SKM-1 (cell line): ENCODE measurements at regions not wholly inside any gene's neighbourhood (a gene's known extent, or its start where the extent isn't known, plus 50 kb on each side); places are given as distances from the start of the nearest gene placed in this dataset.

Source experiments
- DNase-seq: peaks from one replicate; lab custom pipeline; 2025; ENCODE audit not compliant: unreplicated experiment; lab: John Stamatoyannopoulos, UW

DNA sequence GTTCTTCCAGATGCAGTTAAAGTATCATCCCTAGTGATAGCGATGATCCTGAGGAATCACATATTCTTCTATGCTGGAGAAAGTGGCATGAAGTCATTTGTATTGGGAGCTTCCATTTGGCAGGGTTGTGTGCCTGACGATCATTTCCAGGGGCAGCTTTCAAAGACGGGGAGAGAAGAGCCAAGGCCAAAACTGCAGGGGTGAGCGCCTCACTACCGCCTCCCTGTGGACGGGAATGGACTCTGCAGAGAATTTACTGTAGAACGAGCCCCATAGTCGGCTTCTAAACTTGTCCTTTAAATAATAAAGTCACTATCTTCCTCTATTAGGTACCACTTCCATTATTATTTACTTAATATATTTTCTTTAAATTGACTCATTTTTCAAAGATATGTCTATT lies 555.9 kb upstream of the TMEM132C start:
- DNase-seq = no peak

DNA sequence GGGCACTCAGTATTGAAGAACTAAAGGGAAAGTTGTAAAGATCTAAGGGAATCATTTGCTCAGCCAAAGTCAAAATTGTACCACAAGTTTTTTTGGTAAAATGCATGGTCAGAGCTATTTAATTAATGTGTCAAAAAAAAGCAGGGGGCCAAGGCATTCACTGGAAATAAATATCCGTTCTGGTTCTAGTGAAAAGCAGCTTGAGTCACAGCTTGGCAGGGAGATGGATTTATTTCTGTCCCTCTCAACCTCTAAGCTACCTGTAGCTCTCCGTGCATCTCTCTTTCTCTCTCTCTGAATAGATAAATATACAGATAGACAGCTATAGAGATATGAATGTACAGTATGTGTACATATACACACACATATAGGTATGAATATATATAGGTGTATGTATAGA lies 554.4 kb upstream of the TMEM132C start:
- no peak for DNase-seq

DNA sequence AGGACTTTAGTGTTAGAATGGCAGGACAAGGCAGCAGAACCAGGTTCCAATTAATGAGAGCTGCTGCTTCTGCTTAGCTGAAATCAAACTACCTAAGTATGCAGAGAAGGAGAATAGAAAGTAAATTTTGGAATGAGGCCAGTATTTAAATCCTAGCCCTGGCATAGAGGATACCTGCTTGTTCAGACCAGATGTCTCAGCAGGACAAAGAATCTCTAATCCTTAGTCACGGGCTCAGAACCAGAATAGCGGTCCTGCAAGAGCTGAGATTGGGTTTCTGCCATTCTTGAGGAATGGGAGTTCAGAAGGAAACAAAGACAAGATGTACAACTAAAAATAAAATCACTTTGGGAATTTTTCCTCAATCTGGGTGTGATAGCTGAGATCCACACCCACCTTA lies 550.8 kb upstream of the TMEM132C start:
- DNase-seq = no peak

DNA sequence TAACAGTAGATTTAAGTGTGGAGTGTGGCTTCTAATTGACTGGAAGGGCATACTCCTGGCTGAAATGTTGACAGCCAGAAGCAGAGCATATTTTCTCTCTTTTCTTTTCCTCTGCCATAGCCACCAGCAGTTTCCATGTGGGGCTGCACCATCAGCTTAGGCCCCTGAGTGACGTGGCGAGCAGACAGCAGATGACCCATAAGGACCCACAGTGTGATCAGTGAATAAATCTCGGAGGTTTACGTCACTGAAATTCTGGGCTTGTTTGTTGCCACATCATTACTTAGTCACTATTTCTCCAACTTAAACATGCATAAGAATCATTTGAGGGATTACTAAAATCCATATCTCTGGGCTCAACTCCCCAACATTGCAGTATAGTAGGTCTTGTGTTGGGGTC lies 549.7 kb upstream of the TMEM132C start:
- DNase-seq = no peak

DNA sequence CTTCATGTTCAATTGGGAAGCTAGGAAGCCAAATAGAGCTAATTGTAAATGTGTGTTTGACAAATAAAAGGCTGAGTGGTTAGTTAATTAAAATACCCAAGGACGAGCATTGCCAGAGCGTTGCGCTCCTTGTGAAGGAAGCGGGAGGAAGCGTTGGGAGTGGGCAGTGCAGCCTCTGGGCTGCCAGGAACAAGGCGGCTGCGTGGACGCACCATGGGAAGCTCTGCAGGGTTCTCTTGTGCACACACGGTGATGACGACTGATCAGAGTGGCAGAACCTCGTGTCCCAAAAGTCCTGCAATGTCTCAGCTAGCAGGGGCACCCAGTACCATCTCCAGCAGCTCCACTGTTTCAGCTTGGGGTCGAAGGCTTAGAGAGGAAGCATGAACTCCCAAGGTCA lies 546.6 kb upstream of the TMEM132C start:
- no peak for DNase-seq

DNA sequence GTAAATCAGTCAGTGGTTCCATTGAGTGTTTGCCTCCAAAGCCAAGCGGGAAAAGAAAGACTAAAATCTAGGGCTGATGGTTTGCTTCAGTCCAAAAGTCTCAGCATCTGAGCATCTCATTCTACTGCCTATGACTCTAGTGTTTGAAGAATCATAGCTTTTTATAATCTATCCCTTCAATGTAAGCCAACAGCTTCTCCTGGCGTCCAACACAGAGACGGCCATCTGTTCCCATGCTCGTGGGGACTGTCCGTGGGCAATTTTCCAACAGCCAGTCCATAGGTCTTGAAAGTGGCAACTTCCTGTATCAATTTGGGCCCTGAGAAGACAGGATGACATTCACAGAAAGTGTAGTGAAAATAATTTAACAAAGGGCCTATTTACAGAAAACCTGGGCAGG lies 544.4 kb upstream of the TMEM132C start:
- DNase-seq = no peak

DNA sequence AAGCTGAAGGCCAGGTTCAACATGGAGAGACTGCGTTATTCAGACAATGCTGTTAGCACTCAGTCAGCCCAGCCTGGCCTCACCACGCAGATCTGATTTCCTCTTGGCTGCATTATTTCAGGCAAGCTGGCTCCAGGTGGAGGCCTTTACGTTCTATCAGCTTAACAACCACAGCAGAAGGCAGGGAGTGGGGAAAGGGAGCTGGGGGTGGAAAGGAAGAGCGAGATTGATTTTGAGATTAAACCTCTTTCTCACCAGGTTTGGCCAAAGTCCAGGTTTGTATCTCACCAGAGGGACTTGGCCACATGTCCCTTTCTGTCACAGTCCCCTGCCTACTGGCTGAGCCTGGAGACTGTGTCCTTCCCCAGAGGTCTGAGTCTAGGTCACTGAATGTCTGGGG lies 543.7 kb upstream of the TMEM132C start:
- no peak for DNase-seq

DNA sequence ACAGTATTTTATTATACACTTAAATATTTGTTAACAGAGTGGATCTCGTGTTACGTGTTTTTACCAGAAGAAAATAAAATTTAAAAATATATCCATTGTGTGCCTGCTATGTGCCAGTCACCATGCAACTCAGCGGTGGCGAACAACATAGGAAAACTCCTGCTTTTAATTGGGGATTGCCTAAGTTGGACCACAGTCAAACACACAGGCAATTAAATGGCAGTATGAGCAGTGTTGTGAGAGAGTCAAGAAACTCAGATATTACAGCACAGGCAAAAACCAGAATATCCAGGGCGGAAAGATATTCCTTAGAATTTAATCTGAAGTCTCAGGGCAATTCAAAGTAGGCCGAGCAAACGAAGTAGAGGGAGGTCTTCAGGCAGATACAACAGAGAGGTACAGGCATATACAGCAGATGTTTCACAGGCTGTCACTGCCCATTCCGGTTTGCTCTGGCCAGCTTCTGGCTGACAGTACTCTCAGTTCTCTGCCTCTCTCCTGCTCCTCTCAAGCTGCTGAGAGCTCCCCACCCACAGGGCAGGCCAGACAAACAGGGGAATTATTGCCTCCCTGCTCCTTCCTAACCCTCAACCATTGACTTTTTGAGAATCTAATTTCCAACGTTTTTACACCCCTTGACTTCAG lies 540.2 kb upstream of the TMEM132C start:
- DNase-seq = no peak

DNA sequence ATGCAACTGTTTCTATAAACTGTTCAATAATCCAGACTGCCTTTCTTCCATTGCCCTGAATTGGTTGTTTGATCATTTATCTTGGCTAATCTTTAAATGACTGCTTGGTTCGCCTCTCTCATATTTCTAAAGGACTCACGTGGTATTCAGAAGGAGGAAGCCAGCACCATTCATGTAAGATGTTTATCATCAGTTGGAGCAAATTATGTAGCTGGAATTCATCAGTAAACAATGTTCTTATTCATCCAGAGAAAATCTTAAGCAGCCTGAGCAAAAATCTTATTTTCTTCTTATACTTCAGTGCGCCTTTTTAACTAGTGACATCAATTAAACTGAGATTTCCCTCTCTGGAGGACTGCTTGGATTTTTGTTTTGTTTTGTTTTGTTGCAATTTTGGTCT lies 538.7 kb upstream of the TMEM132C start:
- no peak for DNase-seq

DNA sequence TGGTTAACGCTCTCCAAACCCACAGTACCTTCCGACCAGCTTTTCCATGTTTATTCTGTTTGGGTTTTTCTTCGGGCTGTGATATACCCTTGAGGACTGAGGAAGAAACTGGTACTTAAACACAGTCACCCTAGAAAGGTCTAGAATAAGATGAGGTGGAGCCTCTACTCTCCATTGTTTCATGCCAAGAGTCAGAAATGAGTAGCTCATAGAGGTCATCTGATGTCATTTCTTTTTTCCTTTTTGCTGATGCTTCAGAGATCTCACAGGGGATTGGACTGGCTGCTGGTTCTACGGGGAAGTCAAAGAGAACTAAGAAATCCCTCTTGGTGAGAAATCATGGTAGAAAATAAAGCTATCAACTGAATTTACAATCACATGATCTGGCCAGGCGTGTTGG lies 538.2 kb upstream of the TMEM132C start:
- no peak for DNase-seq

DNA sequence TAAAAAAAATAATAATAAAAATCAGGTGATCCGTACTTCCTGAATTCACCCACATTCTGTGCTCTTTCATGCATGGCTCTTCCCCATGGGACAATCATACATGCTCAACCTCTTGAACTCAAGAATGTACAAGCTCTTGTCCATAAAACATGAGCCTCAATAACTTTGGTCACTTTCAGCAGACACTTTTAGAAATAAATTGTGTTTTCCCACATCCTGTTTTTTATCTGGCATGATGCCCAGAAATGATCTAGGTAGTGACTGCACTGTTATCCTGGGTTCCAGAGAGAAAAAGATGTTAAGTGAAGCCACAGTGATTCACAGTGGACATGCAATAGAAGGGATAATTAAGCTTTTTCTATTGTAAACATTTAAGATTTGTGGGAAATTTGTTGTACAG lies 537.6 kb upstream of the TMEM132C start:
- DNase-seq = no peak

DNA sequence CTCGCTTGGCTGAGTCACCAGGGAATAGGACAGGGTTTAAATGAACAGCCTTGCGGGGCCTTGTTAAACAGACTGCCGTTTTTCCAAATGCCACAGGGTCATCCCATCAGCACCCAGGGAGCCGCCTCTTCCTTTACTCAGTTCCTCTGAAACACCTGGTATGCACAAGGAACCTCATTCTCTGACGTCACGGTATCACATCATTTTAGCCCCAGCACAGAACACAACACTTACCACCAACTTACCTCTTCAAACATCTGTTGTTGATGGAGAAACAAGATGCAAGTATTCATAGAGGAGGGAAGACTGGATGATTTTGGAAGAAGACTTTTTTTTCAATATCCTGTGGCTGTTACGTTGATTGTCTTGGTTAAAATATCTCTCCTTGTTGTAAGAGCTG lies 535.3 kb upstream of the TMEM132C start:
- DNase-seq = no peak

DNA sequence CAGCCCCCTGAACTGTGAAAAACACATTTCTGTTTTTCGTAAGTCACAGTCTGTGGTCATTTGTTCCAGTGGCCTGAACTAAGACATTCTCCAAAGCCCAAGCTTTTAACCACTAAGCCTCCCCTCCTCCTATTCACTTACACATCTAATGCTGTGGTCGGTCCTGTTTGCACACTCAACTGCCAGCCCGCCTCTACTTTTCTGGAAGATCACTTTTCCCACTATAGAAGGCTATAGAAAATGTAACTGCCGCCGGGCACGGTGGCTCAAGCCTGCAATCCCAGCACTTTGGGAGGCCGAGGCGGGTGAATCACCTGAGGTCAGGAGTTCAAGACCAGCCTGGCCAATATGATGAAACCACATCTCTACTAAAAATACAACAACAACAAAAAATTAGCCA lies 524.7 kb upstream of the TMEM132C start:
- DNase-seq = no peak

DNA sequence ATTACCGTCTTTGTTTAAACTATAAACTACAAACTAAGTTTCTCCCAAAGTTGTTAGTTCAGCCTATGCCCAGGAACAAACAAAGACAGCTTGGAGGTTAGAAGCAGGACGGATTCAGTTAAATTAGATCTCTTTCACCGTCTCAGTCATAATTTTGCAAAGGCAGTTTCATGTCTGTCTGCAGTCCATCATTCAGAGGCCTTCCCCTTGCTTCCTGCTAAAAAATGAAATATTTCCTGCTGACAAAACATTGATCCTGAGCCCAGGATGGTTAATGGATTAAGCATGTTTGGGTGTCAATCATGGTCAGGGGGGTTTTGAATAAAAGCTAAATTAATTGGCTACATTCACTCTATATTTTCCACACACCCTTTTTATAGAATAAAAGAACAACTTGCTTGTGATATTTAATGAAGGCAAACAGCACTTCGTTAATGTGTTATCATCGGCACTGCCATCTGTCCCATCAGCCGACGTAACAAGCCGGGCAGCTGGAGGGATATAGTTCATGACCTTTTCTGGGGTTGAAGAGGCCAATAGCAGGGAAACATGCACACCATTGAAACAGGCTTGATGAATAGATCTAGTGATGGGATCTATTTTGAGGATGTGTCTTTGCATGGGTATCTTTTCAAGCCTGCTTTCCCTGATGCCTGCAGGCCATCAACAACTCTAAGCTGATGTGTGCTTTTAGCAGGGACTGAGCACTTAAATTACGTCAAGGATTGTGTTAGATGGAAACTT lies 521.3 kb upstream of the TMEM132C start:
- no peak for DNase-seq

DNA sequence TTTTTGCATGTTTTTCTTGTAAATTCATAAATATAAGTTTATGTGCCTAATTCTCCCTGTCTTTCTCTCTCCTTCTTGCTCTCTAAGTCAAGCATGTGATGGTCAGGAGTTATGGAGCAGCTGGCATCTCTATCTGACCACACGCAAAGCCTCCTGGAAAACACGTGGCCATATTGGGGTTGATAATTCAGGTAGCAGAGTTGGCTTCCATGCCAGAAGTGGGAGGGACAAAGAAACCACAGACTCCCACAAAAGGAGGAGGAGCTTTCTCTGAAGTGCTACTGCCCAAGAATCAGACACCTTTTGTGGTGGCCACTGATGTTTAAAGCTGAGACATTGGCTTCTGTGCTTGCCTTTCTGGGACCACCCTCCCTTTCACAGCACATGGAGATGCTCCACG lies 517.6 kb upstream of the TMEM132C start:
- no peak for DNase-seq

DNA sequence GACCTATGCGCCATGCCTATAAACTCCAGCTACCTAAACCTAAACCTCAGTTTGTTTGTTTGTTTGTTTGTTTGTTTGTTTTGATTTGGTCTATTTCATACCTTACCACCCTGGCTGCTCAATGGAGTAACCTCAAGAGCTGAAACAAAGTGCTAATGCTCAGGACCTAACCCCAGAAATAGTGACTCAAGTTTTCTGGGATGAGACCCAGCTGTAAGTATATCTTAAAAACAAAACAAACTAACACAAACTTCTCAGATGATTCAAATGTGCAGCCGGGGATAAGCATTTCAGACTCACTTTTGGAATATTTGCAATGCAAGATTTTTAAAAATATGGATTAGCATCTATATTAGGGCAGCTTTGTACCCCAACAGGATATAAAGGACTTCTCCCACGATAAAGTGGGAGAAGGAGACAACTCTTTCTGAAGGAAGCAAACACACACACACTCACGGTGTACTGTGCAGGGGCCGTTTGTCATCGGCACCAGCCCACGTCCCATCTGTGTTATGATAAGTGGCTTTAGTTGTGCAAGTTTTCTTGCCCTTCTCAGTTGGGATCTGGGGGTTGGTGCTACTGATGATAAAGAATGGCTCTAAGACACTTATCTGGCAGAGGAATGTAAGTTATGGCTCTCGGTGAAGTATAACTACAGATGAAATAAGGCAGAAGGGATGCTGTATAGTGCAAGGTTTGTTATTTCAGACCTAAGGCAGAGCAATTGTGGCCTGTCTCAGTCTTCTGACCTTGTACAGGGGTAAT lies 516.7 kb upstream of the TMEM132C start:
- DNase-seq = no peak

DNA sequence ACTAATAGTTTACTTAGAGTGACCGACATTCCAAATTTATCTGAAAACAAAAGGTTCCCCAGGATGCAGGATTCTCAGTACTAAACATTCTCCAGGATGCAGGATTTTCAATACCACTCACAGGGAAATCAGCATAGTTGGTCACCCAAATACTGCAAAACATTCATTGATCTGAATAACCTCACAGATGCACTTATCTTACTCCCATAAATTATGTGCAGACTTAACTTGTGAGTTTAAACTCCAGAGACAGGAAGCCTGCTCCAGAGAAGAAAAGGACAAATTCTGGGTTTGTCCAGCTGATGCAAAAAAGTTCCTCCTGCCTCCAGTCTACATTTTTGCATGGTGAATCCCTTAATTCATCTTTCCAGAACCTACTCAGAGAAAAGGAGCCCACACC lies 514.2 kb upstream of the TMEM132C start:
- no peak for DNase-seq

DNA sequence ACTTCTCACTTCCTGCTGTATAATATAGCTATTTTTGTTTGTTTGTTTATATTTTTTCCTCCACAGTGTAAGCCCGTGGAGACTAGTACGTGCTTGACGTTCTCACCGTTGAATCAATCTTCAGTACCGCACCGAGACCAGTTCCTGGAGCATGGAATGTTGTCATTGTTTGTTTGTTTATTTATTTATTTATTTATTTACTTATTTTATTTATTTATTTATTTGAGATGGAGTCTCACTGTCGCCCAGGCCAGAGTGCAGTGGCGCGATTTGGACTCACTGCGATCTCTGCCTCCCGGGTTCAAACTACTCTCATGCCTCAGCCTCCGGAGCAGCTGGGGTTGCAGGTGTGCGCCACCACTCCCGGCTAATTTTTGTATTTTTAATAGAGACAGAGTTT lies 506.6 kb upstream of the TMEM132C start:
- DNase-seq = no peak

DNA sequence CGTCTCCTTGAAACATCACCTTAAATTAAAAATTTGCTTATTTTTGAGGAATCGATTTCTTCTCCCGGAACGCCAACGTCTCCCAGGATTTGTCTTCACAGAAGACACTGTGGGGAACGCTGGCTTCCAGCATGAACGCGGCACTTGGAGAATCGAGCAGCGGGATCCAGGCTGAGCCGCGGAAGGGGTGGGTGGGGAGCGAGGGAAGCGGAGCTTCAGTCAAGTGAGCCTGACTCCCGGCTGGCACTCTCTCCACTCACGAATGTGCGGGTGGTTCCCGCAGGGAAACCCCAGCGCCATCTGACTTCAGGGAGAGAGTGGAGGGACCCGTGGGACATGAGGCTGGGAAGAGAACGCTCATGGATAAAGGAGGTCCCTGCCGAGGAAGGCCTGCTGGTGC lies 506.0 kb upstream of the TMEM132C start:
- no peak for DNase-seq

DNA sequence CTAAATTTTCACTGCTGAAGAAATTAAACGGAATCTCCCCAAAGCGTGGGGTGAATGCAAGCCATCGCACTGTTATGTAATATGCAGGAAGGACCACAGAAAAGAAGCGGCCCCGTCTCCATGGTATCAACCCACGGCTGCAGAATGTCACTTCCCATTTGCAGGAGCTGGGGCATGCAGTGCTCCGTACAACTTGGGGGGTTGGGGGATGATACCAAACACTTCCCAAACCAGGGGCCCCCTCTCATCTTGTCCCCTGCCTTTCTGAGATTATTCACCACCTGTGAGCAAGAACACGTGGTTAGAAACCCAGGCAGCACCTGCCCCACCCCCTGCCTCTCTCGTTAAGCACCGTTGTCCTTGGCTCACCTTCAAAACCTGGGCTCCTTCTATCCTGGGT lies 505.1 kb upstream of the TMEM132C start:
- no peak for DNase-seq

DNA sequence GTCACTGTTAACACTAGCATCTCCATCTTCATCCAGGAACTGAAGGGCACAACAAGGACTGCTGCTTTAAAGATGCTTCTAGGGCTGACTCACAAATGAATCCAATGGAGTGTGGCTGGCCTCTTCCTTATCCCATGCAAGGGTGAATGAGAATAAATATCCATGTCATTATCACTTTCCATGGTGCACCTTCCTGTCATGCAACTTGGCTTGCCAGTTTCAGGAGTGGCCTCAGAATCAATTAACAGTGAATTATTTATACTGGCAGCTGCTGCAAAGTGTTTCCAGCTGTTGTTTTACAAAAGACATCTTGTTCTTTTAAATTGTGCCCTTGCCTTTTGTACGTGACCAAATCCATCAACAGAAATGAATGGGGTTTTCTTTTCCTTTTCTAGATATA lies 499.3 kb upstream of the TMEM132C start:
- DNase-seq = no peak

DNA sequence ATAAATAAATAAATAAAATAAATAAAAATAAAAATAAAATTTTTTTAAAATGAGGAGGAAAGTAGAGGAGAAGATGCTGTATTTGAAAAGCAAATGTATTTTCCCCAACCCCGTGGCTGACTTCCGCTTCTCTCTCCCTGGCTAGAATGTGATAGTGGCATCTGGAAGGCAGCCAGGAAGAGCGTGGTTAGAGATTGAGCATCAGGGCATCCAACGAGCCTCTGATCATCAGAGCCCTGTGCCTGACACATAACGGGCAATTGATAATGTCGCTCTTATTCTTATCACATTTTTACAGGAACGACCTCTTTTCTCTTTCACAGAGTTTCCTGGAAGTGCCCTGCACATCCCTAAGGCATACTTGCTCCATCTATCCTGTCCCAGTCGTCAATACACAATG lies 496.9 kb upstream of the TMEM132C start:
- no peak for DNase-seq
